Prostate gland (tissue), 2 donors: ENCODE measurements at regions not wholly inside any gene's neighbourhood (a gene's known extent, or its start where the extent isn't known, plus 50 kb on each side); places are given as distances from the start of the nearest gene placed in this dataset.

Experiments used
- CTCF ChIP-seq, 4 experiments: fragments of 200-600 bp in 2 of 4; fragments of 450-650 bp in 2 of 4; sonication (generic) in 2 of 4; IDR thresholded peaks; 1 replicate in 3 of 4; 2 replicates in 1 of 4; pipeline ENCODE4 v1.5.1; 2016 to 2019; ENCODE audit warnings: antibody characterized with exemption in 4 of 4, mild to moderate bottlenecking in 2 of 4, moderate library complexity in 2 of 4
- POLR2A ChIP-seq: fragments of 450-650 bp; IDR thresholded peaks from one replicate; pipeline ENCODE4 v1.6.1; 2016; ENCODE audit warnings: antibody characterized with exemption, mild to moderate bottlenecking
- POLR2AphosphoS5 ChIP-seq: sonication (generic); formaldehyde crosslinking; IDR thresholded peaks from one replicate; pipeline ENCODE4 v1.6.1; 2017; ENCODE audit warnings: antibody characterized with exemption

GRCh38 chr10:30248728-30249127 is 100.3 kb downstream of the MTPAP start:
- TF ChIP-seq CTCF (IDR thresholded peaks at IDR 0.05) (no peak), POLR2A (no peak), POLR2AphosphoS5 (no peak)
